GM23248 (cell line): ENCODE measurements at regions not wholly inside any gene's neighbourhood (a gene's known extent, or its start where the extent isn't known, plus 50 kb on each side); places are given as distances from the start of the nearest gene placed in this dataset.

Experiments used
- EZH2 ChIP-seq: fragments of 200-600 bp; sonication (generic); IDR thresholded peaks from 2 replicates; pipeline ENCODE4 v1.6.1; 2018; ENCODE audit warnings: antibody characterized with exemption, mild to moderate bottlenecking; ENCODE audit not compliant: insufficient read depth, poor library complexity, severe bottlenecking
- EZH2phosphoT487 ChIP-seq: fragments of 200-600 bp; sonication (generic); IDR thresholded peaks from 2 replicates; pipeline ENCODE4 v1.6.1; 2018; ENCODE audit warnings: antibody characterized with exemption, moderate library complexity, mild to moderate bottlenecking, low read depth; ENCODE audit not compliant: insufficient read depth

- no peak for TF ChIP-seq EZH2
- no peak for TF ChIP-seq EZH2phosphoT487
Measured at GRCh38 chr5:152105085-152105484, 180.4 kb upstream of the GLRA1 start.
